HG02623 (cell line): ENCODE measurements at regions not wholly inside any gene's neighbourhood (a gene's known extent, or its start where the extent isn't known, plus 50 kb on each side); places are given as distances from the start of the nearest gene placed in this dataset.
"Not testable (repeated sequence)": the region's sequence is repeated elsewhere in the genome, so short reads cannot be mapped to it uniquely, and the experiment has no call there.

Experiments used
- ATAC-seq: cut with Tn5 transposase; IDR thresholded peaks from one replicate; pipeline ENCODE4 v1.9.1; 2021; ENCODE audit warnings: moderate library complexity; ENCODE audit not compliant: unreplicated experiment

DNA sequence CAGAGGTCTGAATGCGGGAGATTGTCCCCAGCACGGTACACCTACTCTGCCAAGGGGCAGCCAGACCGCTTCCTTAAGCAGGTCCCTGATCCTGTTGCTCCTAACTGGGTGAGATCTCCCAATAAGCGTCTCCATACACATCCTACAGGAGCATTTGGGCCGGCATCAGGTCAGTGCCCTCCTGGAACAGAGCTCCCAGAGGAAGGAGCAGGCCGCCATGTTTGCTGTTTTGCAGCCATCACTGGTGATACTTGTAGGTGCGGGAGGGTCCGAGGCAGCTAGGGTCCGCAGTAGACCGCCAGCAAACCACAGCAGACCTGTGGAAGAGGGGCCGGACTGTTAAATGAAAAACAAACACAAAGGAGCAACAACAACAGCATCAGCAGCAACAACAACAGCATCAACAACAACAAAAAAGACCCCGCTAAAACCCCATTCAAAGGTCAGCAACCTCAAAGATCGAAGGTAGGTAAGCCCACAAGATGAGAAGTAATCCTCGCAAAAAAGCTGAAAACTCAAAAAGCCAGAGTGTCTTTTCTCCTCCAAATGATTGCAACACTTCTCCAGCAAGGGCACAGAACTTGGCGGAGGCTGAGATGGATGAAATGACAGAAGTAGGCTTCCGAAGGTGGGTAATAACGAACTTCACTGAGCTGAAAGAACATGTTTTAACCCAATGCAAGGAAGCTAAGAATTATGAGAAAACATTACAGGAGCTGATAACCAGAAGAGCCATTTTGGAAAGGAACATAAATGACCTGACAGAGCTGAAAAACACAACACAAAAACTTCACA is 79.0 kb upstream of the CDH7 start:
- no peak for ATAC-seq

DNA sequence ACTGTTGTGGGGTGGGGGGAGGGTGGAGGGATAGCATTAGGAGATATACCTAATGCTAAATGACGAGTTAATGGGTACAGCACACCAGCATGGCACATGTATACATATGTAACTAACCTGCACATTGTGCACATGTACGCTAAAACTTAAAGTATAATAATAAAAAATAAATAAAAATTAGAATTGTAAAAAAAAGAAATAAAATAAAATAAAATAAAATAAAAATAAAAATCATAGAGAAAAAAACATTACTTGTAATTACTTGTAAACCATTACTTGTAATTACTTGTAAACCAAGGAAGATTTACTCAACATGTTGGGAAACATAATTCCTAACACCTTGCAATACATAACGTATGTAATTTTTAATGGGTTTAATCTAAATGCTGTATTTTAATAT is 80.7 kb upstream of the CDH7 start:
- not testable (repeated sequence) for ATAC-seq

GRCh38 chr18:65661391-65661790 is 89.4 kb upstream of the CDH7 start:
- ATAC-seq, result no peak

DNA sequence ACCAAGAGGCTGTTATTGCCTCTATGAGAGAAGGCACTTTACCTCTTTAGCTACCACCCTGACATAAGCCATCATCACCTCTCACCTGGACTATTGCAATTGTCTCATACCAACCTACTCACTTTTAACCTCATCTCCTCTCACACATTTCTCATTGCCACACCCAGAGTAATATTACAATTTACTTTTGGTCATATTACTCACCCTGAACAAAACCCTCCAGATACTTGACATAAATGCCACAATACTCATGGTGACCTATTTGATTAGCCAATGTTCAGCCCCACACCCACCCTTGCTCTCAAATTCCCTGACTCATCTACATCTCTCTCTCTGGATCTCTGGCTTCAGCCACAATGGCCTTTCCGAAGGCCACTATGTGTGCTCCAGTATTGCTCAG is 90.9 kb upstream of the CDH7 start:
- no peak for ATAC-seq

DNA sequence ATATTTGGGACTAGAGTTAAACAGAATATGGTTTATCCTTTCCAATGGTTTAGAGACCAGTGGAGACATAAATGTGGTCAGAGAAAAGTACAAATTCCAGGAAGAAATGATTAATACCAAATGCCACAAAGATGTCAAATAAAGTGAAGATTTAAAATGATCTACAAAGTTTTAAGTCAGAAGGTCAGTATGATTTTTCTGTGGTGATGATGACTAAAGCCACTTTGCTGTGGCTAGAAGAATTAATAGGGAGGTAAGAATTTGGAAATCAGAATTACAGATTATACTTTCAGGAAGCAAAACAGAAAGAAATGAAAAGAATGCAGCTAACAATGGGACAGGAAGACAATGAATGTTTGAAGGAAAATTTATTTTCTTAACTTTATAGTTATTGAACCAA is 91.5 kb upstream of the CDH7 start:
- no peak for ATAC-seq

DNA sequence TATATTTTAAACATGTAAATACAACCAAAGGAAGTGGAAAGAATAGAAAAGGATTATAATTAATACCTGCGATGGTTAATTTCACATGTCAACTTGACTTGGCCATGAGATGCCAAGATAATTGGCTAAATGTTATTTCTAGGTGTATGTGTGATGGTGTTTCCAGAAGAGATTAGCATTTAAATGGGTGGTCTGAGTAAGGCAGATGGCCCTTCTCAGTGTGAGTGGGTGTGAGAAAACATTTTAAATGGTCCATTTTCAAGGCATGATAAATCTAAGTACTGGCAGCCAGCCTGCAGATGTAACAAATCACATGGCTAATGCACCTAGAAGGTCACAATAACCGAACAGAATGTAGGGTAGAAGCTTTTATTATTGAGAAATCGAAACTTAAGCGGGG is 99.6 kb upstream of the CDH7 start:
- ATAC-seq, result no peak

GRCh38 chr18:65632236-65632635 is 118.6 kb upstream of the CDH7 start:
- no peak for ATAC-seq

- ATAC-seq, result no peak
Observed at GRCh38 chr18:65631766-65632165, 119.0 kb upstream of the CDH7 start.

- ATAC-seq, result no peak
Observed at GRCh38 chr18:65628390-65628789, 122.4 kb upstream of the CDH7 start.

- no peak for ATAC-seq
Observed at GRCh38 chr18:65623676-65624075, 127.1 kb upstream of the CDH7 start.

- no peak for ATAC-seq
Observed at GRCh38 chr18:65622436-65622835, 128.4 kb upstream of the CDH7 start.

DNA sequence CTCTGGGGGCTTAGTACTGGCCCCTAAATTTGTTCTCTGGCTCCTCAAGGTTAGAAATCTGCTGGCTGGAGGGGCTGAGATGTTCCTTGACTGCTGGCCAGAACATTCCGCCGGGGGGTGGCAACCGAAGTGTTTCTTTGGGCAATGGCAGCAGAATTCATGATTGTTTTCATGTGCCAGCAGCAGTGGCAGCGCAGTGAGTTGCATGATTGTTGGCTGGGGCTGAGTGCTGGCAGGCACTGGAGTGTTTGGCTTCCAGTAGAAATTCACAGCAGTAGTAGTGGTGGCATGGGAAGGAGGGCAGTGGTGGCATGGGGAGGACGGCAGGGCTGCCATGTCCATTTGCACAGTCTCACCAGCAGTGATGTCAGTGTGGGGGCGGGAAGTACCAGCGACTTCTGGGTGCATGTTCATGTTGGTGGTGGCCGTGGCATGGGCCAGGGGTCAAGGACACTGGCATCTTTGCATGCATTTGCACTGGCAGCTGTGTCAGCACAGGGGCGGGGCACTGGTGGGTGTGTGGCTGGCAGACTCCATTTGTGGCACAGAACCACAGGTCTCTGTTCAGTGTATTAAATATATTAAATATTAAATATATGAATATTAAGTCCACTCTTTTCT is 130.6 kb upstream of the CDH7 start:
- no peak for ATAC-seq

- ATAC-seq, result no peak
Observed at GRCh38 chr18:65610939-65611338, 139.9 kb upstream of the CDH7 start.

DNA sequence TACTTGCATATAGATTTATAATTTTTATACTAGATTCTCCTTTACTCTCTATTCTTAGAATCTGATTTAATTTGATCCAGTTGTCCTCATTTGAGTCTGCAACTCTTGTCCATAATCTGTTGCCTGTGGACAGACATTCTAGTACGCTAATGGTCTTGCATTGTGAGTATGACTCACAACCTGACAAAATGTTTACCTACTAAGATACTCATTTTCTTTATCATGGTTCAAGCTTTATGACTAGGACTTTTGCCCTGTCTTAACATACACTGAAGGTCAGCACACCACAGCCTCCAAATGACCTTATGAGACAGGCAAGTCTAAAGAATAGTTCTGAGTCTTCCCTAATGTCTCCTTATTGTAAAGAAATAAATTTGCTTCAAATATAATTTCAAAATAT is 142.3 kb upstream of the CDH7 start:
- ATAC-seq, result no peak

- no peak for ATAC-seq
Observed at GRCh38 chr18:65607161-65607560, 143.7 kb upstream of the CDH7 start.

DNA sequence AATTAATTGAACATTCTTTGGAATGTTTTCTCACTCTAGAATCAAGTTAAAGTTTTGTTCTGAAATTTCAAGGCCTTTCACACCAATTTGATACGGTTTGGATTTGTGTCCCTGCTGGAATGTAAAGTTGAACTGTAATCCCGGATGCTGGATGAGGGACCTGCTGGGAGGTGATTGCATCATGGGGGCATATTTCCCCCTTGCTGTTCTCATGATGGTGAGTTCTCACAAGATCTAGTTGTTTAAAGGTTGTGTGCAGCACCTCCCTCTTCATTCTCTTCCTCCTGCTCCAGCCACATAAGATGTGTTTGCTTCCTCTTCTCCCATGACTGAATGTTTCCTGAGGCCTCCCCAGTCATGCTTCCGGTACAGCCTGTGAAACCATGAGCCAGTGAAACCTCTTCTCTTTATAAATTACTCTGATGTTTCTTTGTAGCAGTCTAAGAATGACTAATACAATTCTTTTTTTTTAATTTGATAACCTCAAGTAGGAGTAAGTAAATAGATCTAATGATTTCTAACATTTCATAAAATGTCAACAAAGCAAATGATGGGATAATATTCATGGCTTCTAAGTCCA is 144.2 kb upstream of the CDH7 start:
- no peak for ATAC-seq

DNA sequence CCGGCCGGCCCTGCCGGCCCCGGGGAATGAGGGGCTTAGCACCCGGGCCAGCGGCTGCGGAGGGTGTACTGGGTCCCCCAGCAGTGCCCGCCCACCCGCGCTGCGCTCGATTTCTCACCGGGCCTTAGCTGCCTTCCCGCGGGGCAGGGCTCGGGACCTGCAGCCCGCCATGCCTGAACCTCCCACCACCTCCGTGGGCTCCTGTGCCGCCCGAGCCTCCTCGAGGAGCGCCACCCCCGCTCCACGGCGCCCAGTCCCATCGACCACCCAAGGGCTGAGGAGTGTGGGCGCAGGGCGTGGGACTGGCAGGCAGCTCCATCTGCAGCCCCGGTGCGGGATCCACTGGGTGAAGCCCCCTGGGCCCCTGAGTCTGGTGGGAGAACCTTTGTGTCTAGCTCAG is 145.5 kb upstream of the CDH7 start:
- ATAC-seq, result not testable (repeated sequence)

DNA sequence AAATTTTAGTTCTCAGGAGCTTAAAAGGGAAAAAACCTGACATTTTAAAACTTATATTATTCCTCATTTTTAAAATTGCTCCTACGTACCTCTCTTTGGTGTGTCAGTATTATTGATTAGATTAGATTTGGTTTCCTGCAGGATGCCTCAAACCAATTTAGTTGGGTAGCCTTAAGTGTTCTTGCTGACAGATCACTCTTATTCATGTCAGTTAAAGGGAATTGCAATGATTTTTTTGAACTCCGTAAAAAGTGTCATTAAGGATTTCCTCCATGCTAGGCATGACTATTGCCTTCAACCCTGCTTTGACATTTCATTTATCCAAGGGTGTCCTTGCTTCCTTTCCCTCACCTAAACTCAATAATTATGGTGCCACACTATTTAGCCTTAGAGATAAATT is 149.0 kb upstream of the CDH7 start:
- no peak for ATAC-seq

- ATAC-seq, result no peak
Observed at GRCh38 chr18:65592435-65592834, 158.4 kb upstream of the CDH7 start.

- ATAC-seq, result no peak
Observed at GRCh38 chr18:65587491-65587890, 163.3 kb upstream of the CDH7 start.

DNA sequence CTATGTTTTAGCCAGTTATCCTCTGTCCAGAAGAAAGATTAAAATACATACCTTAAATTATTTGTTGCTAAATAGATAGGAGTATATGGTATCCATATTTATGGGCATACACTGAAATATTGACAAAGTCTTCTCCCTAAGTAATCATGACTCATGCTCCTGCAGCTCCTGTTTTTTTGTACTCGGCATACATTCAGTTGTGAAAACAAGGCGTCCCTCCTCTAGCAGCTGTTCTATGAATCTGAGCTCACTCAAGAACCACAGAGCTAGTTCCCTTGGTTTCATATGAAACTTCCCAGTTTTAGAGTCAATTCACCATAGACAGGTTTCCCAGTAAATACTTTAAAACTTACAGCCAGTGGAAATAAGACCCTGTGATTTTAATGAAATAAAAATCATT is 168.7 kb upstream of the CDH7 start:
- ATAC-seq, result not testable (repeated sequence)

- no peak for ATAC-seq
Observed at GRCh38 chr18:65568866-65569265, 181.9 kb upstream of the CDH7 start.
